Esophagus muscularis mucosa (tissue), 4 donors: ENCODE measurements at regions not wholly inside any gene's neighbourhood (a gene's known extent, or its start where the extent isn't known, plus 50 kb on each side); places are given as distances from the start of the nearest gene placed in this dataset.

Experiments
- EP300 ChIP-seq: sonication (generic); formaldehyde crosslinking; IDR thresholded peaks from one replicate; pipeline ENCODE4 v1.6.1; 2017; ENCODE audit warnings: antibody characterized with exemption
- POLR2A ChIP-seq: fragments of 450-650 bp; IDR thresholded peaks from one replicate; pipeline ENCODE4 v1.6.1; 2017; ENCODE audit warnings: antibody characterized with exemption, moderate library complexity, mild to moderate bottlenecking, low read depth
- POLR2AphosphoS5 ChIP-seq, 2 donors: sonication (generic); formaldehyde crosslinking; IDR thresholded peaks; one replicate each; pipeline ENCODE4 v1.6.1; 2017; ENCODE audit warnings: antibody characterized with exemption in 2 of 2
- TF ChIP-seq, protein P1 (sequence below), 3 experiments: fragments of 200-600 bp in 2 of 3; fragments of 450-650 bp in 1 of 3; sonication (generic) in 2 of 3; IDR thresholded peaks; one replicate each; pipeline ENCODE4 v1.5.1; 2017 to 2019; ENCODE audit warnings: antibody characterized with exemption in 3 of 3, mild to moderate bottlenecking in 2 of 3, moderate library complexity in 1 of 3

DNA sequence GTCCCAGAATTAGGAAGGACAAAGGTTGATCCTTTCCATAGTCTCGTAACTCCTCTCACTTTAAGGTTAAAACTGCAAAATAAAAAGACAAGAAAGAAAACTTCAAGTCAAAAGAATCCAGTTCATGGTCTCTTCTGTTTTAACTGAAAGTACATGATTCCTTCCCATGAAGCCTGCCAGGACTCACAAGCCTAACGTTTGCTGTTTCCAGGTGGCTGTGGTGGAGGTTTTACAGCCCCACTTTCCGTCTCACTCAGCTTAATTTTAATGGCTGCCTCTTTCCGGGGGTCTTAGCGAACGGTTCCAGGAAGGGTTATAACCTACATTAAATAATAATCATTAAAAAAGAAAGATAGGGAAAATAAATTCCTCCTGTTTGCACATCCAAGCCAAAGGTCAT lies 136.8 kb upstream of the SPAG17 start:
- TF ChIP-seq, protein P1, sequence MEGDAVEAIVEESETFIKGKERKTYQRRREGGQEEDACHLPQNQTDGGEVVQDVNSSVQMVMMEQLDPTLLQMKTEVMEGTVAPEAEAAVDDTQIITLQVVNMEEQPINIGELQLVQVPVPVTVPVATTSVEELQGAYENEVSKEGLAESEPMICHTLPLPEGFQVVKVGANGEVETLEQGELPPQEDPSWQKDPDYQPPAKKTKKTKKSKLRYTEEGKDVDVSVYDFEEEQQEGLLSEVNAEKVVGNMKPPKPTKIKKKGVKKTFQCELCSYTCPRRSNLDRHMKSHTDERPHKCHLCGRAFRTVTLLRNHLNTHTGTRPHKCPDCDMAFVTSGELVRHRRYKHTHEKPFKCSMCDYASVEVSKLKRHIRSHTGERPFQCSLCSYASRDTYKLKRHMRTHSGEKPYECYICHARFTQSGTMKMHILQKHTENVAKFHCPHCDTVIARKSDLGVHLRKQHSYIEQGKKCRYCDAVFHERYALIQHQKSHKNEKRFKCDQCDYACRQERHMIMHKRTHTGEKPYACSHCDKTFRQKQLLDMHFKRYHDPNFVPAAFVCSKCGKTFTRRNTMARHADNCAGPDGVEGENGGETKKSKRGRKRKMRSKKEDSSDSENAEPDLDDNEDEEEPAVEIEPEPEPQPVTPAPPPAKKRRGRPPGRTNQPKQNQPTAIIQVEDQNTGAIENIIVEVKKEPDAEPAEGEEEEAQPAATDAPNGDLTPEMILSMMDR (IDR thresholded peaks at IDR 0.05) = no peak
- no peak for TF ChIP-seq POLR2A
- TF ChIP-seq EP300 = no peak
- TF ChIP-seq POLR2AphosphoS5 (IDR thresholded peaks at IDR 0.05) = no peak
